GM19035 (cell line): ENCODE measurements at regions not wholly inside any gene's neighbourhood (a gene's known extent, or its start where the extent isn't known, plus 50 kb on each side); places are given as distances from the start of the nearest gene placed in this dataset.

Experiments used
- ATAC-seq: cut with Tn5 transposase; IDR thresholded peaks from one replicate; pipeline ENCODE4 v1.9.1; 2021; ENCODE audit not compliant: unreplicated experiment

- no peak for ATAC-seq
Measured at GRCh38 chr2:15074751-15075700, 442.5 kb downstream of the LRATD1 start.

- no peak for ATAC-seq
Measured at GRCh38 chr2:15076668-15077067, 444.2 kb downstream of the LRATD1 start.

- no peak for ATAC-seq
Measured at GRCh38 chr2:15081356-15081755, 448.8 kb downstream of the LRATD1 start.

- no peak for ATAC-seq
Measured at GRCh38 chr2:15082105-15083058, 449.9 kb downstream of the LRATD1 start.

- no peak for ATAC-seq
Measured at GRCh38 chr2:15084826-15085489, 452.4 kb downstream of the LRATD1 start.

- no peak for ATAC-seq
Measured at GRCh38 chr2:15092181-15092580, 459.7 kb downstream of the LRATD1 start.

GRCh38 chr2:15092691-15093090 is 460.2 kb downstream of the LRATD1 start:
- ATAC-seq, result no peak

- ATAC-seq, result no peak
Measured at GRCh38 chr2:15094161-15094560, 461.6 kb downstream of the LRATD1 start.

GRCh38 chr2:15096873-15097272 is 464.3 kb downstream of the NBAS start:
- ATAC-seq, result no peak

GRCh38 chr2:15107137-15107536 is 454.0 kb downstream of the NBAS start:
- no peak for ATAC-seq

- no peak for ATAC-seq
Measured at GRCh38 chr2:15111718-15112117, 449.4 kb downstream of the NBAS start.

- no peak for ATAC-seq
Measured at GRCh38 chr2:15112216-15112615, 448.9 kb downstream of the NBAS start.

- ATAC-seq, result no peak
Measured at GRCh38 chr2:15115776-15116175, 445.4 kb downstream of the NBAS start.

- ATAC-seq, result no peak
Measured at GRCh38 chr2:15116830-15117229, 444.3 kb downstream of the NBAS start.
